Stimulated activated CD4-positive, alpha-beta T cell treated with anti-CD3 and anti-CD28 coated beads, Interleukin-1b, Interleukin-23, amount 100 ng/mL, for 24 hours (primary cell): ENCODE measurements at regions not wholly inside any gene's neighbourhood (a gene's known extent, or its start where the extent isn't known, plus 50 kb on each side); places are given as distances from the start of the nearest gene placed in this dataset.

Experiments
- DNase-seq, 4 experiments: peaks; one replicate each; pipeline ENCODE4 v3.0.0-alpha.2; 2020; ENCODE audit warnings: low read depth in 4 of 4, low spot score in 1 of 4

DNA sequence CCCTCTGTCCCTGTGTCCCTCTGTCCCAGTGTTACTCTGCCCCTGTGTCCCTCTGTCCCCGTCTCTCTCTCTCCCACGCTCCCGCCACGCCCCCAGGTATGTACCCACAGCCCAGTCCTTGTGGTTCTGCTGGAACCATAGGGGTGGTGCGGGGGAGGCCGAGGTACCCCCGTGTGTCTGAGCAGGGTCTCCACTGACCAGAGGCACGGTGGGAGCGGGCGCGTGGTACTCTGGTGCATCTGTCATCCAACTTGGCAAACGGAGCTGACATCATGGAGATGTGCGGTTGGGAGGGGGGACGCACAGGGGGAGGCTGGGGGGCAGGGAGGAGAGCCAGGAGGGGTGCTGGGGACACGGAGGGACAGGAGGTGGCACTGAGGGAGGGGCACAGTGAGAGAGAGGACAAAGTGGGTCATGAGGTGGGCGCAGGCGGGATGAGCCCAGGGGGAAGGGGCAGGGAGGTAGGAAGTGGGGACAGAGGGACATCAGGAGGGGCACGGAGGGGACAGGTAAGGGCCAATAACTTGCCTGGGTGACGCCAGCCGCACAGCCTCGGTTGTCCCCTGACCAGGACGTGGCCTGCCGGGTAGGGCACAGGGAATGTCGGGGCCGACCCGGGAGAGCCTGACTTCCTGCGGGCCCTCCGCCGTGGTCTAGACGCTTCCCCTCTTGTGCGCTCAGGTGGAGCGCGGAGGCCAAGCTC lies 163.6 kb upstream of the PDE10A start:
- DNase-seq = no peak

DNA sequence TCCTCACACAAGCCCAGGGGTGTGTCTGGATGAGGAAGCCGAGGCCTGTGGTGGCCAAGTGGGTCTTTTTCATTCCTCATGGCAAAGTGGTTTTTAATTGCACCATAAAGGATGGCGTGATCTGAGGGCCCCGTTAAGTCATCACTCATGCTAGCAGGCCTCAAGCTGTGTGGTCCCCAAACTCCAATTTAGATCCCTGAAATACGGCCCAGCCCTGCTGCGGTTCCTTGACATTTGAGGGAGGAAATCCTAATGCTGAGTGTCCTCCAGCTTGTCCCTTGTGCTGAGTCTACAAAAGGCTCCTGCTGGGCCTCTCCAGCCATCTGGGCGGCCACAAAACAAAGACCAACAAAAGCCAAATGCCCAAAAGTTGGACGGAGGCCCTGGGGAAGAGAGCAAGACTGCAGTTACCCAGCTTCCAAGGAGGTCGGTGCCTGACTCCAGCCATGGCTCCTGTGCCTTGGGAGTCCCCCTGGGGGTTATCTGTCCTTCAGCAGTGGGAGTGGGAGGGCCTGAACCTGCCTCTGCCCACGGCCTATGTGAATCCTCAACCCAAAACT lies 162.3 kb upstream of the PDE10A start:
- DNase-seq = no peak

DNA sequence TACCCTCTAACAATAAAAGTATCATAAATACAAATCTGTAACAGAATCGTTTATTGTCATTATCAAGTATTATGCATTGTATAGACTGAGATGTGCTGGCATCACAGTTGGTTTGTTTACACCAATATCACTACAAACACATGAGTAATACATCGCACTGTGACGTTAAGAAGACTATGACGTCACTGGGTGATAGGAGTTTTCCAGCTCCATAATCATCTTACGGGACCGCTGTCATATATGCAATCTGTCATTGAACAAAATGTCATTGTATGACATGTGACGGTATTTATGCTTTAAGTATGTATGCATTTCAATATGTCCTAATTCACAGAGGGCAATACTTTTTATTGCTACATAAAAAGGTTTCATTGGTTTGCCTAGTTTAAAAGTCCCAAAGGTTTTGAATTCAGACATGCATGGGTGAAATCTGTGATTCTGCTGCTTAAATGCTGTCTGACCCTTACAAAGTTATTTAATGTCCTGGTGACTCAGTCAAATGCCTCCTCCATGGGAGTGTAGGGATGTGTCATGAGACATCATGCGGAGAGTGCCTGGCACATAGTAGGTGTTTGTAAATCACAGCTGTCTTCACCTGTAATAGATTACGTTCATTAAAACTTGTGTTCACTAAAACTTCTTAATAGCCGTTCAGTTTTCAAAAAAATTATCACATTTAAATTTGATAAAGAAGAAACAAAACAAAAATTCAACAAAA lies 160.7 kb upstream of the PDE10A start:
- no peak for DNase-seq

DNA sequence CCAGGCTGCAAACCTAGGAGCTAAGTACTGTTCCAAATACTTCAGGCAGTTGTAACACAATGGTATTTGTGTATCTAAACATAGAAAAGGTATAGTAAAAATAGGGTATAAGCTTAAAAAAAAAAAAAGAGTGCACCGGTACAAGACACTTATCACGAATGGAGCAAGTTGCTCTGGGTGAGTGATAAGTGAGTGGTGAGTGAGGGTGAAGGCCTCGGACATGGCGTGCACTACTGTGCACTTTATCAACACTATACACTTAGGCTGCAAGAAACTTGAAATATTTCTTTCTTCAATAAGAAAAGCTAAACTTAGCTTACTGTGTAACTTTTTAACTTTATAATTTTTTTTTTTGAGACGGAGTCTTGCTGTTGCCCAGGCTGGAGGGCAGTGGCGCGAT lies 159.5 kb upstream of the PDE10A start:
- no peak for DNase-seq

DNA sequence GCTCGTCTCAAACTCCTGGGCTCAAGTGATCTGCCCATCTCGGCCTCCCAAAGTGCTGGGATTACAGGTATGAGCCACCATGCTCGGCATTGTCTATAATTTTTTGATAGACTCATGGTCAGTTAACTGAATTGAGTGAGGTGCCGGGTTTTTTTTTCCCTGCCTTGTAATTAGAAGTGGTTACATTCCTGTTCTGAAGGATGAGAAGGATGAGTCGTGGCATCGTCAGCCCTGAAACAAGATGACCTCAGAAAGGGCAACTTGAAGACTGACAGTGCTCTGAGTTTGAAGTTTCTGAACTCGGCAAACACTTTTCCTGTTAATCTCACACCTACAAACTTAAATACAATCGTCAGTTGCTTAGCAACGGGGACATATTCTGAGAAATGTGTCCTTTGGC lies 158.7 kb upstream of the PDE10A start:
- no peak for DNase-seq

DNA sequence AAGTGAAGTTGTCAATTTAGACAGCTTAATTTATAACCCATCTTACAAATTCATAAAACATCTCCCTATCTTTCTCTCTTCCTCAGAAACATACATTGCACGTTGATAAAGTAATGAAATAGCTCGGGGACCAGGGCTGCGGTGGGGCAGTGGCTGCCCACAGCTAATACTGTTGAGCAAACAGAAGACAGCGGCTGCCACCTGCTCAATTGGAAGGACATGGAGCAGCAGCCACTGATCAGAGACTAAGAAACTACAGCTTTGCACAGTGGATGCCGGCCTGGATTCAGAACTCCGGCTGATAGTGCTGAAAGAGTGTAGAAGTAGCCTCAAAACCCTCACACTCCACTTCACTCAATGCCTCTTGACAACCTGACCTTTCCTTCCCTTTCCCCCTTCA lies 157.9 kb upstream of the PDE10A start:
- no peak for DNase-seq

DNA sequence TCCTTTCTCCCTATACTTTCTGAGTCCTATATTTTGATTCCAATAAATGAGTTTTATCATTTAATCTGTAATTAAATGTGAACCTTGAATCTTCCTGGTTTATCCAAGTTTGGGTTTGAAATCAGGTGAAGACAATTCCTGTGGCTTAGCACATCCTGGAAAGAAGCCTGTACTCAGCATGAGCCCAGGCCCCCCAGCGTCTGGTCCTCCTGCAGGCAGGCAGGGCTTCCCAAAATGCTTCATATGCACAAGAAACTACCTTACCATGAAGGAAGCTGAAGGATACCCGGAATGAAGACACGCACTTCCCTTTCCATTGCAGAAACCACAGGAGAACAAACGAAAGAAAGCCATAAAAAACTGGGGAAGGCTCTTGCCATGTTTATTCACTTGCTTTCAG lies 157.4 kb upstream of the PDE10A start:
- DNase-seq = no peak

DNA sequence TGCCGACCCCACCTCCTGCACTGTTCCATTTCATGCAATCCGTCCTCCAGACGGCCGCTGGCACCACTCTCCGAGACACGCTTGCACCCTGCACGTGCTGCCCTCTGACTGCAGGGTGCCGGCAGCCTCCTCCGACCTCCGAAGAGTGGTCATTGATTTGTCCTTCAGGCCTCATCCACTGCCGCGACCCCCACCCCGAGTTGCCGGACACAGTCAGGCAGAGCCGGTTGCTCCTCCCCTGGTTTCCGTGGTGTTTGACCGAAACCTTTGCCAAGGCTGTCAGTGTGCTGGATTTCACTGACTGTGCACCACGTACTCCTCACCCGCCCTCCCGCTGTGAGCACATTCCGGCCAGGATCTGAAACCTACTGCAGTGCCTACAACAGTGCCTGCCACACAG lies 156.4 kb upstream of the PDE10A start:
- DNase-seq = no peak

DNA sequence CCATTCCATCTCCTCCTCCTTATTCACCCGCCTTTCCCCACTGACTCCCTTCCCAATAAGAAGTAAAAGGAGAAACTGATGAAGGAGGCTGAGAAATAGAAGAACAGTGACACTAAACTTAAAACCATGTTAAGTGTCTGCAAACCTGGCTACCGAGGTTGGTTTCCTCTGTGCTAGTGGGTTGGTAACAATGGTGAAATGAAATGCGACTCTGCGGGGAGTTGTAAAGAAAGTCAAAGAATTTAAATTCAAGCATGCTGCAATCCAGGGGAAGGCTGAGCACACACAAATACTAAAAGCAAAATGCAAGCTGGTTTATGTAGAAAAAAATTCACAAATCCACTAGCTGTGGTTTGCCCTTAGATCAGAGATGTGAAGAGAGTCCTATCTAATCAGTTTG lies 155.2 kb upstream of the PDE10A start:
- no peak for DNase-seq

DNA sequence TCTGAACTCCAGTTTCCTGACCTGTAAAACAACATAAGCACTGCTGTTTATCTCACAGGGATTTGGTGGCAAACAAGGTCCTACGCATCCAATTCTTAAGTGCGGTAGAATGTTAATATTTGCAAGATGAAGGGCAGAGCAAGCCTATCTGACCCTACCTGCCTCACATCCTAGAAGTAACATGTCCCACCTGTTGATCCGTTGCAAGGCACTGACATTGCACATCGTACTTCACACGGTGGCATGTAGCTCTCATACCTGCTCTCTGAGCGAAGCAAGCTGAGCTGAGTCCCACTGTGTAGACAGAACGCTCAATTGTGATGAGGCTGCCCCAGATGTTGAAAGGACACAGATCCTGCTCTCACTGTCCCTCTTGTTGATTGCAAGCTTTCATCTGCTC lies 154.7 kb upstream of the PDE10A start:
- no peak for DNase-seq

DNA sequence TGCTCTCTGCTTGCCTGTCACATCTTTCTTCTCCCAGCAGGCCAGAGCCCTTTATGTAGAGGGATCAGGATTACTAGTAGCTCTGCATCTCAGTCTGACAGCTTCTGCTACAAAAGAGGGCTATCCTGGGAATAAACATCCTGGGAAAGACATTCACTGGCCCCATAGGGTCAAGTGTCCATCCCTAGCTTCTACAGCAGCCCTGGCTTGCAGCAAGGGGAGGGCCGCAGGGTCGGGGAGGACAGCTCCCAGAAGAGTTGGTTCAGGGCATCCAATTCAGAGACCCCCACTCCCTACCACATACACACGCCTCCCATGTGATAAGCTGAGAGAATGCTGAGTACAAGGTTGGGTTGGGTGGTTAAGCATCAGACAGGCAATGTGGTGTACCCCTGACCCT lies 154.1 kb upstream of the PDE10A start:
- no peak for DNase-seq

DNA sequence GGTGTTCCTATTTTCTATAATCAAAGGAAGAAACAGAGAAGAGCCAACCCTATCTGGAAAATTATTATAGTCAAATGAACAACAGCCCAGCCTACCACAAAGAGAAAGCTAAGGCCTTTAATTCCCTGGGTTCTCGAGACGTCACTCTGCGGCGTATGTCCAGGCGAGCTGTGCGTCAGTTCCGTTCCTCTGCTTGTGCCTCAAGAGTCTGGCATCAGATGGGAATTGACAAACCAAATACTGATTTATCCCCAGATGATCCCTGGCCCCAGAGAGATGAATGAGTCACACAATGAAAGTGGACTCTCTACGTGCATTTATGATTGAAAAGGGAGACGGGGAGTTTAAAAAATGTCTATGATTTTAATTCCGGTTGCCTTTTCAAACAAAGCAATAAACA lies 151.6 kb upstream of the PDE10A start:
- DNase-seq = no peak

DNA sequence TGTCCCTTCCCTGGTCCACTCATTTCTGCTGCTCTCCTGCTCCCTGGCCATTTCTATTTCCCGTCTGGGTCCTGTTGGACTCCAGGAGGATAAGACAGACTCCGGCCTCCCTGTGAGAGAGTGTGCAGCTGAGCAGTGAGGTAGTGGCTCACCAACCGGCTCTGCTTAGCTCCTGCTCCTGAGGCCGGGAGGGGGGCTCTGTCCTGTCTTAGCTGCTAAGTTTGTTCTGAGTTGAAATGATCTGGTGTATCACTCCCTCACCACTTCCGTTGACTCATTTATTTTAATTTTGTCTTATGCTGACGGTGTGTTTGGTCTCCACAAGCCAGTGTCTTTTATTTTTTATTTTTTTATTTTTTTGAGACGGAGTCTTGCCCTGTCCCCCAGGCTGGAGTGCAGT lies 148.5 kb upstream of the PDE10A start:
- no peak for DNase-seq

DNA sequence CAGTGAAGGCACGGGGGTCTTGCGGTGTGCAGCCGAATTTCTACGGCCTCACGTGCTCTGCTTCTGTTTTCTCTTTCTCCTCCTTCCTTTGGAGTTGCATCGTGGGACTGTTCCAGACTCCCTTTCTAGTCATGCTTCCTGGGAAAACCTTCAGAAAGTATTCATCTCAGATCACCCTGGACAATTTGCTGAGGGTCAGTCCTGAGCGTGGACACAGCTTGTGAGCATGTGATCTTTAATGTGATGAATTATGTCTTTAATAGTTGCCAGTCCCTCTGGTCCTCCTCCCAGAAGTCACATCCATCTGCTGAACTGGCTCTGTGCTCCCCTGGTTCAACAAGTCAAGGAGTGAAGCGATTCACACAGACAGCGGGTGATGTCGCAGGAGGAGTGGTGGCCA lies 145.0 kb upstream of the PDE10A start:
- no peak for DNase-seq

DNA sequence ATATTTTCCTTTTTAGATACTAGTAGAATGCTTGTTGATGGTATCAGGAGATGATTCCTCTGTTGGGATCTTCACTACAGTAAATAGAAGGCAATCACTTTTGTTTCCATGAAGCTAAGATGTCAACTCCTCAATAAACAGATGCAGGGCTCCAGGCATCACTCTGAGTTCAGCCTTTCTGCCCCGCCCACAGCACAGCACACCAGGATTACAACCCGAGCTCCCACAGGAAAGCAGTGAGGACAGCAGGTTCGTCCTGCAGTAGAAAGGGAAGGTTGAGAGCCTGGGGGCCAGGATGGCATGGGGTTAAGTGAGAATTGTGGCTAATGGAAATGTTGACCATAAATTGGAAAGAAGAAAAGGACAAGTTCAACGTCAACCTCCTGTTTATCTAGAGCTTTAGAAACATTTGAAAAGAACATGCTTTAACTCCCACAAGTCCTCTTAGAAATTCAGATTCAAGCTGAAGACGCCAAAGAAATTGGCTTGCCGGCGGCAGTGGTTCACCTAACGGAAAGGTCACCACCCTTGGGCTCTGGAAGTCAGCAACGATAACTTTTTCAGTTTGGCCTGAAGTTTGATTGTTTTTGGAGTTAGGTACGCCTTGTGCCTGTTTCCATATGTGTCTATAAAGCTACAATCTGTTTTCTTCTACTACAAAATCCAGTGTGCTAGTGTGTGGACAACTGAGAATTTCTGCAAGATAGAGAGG lies 144.4 kb upstream of the PDE10A start:
- DNase-seq = no peak

DNA sequence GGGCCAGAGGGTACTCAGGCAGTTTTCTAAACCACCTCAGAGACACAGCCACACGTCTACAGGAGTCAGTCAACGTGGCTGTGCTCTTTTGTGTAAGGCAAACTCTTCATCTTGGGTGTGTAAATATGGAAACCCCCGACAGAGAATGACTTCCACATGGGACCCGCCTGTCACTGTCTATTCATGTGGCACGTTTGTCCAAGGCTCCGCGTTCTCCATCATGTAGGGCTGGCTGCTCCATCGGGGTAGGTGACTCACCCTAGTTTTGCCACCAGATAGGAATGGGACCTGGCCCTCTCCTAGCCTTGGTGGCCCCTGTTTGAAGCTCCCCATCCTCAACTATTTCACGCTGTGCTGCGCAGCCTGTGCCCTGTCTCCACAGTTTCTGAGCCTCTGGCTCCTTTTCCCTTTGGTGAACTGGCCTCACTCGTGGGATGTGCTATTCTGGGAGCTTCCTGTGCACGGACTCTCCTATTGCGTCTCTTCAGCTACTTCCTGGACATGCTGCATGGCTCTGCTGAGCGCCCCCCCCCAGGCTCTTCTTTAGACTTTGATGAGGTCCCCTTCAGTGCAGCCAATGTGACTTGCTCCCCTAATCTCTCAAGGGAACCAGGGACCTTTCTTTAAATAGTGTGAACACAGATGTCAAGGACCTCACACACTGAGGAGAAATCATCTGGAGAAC lies 143.2 kb upstream of the PDE10A start:
- no peak for DNase-seq

DNA sequence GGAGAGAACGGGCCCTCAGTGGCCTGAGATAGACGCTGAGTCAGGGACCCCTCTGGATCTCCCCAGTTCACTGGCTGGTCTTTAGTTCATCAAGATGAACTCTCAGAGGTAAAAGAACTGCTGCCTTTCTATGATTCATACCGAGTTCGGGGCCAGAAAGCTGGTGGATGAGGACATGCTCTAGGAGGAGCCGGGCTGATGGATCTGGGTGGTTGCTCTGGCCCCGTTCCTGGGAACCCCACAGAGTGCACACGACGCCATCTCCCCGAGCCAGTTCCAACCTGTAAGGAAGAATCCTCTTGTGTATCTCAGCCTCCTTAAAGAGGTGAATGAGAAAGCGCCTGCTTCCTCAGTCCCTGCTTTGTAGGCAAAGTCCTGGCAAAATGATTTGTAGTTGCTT lies 142.6 kb upstream of the PDE10A start:
- DNase-seq = no peak

DNA sequence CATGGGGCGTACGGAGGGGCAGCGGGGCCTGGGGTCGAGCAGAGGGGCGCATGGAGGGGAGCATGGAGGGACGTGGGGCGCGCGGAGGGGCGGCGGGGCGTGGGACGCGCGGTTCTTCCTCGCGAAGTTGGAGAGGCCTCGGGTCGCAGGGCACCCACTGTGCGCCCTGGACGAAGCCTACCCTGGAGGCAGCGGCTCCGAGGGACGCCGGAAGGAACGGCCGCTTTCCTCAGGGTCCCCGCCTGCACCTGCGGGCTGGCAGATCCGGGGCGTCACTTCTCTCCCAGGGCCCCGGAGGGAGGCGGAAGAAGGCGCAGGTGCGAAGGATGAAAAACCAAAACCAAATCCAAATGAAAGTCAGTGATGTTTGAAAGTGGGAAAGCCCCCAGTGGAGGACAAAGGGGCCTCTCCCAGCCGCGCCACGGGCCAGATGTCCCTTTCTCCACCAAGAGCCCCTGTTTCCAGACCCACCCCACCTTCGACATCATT lies 142.1 kb upstream of the PDE10A start:
- no peak for DNase-seq

DNA sequence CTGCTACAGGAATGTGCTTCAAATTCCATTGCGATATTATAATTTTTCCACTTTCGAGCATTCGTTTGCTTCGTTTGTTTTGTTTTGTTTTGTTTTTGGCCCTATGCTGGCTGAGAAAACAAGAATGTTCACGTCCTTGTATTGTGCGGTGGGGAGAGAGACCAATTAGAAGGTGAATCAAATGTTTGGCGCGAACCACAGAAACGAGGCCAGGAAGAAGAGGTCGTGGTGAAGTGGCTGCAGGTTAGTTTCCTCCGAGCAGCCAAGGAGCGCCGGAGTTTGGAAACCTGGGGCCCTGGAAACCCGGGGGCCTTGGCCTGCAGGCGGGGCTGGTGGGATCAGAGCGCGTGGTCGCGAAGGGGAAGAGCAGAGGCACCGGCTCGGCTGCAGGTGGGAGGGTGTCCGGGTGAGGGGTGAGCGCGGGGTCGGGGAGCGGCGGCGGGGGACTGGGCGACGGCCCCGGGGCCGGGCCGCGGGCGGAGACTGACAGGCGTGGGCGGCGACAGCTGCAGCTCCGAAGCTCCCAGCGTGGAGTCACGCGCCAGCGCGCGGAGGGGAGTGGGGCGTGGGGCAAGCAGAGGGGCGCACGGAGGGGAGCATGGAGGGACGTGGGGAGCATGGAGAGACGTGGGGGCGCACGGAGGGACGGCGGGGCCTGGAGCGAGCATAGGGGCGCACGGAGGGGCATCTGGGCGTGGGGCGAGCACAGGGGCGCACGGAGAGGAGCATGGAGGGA lies 141.5 kb upstream of the PDE10A start:
- DNase-seq = no peak

DNA sequence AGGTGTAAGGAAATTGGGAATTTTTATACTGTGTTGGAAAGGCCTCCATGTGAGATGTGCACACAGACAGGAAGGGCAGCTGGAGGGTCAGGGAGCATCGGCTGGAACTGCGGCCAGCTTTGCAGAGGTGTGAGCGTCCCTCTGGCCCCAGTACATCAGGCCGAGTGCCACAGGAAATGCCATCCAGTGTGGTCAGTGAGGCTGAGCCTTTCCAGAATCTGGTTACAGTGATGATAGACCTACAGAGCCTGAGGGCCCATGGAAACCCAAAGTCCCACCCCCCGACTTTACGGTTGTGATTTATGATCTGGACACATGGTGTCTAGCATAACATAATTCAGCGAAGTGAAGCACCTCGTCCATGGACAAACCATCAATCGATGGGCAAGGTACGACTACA lies 137.3 kb upstream of the PDE10A start:
- DNase-seq = no peak
